ENCODE measurements at regions not wholly inside any gene's neighbourhood (a gene's known extent, or its start where the extent isn't known, plus 50 kb on each side); places are given as distances from the start of the nearest gene placed in this dataset.

DNA sequence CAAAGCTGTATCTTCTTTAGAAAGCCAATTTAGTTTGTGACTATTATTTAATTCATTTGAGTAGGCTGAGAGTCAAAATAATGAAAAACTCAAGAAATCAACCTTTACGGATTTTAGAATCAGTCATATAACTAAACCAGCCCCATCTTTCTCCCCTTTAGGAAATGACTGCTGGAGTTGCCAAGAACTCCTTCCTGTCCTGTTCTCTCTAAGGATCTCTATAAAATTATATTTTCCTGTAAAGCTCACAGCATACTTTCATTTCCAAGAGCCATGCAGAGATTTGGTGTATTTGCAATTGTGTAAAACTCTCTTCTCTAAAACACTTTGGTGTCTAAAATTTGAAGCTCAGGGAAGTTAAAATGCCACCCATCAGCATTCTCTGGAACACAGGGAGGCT is 323.4 kb upstream of the GBE1 start:
- Histone ChIP-seq H3K9me3 (no peaks in the 10 kb centered on the region), H3K27me3 (no peaks in the 10 kb centered on the region), H3K4me1 (peaks cover 0 to 27% (median 8%) of the 10 kb centered on the region in 9 donors), H3K36me3 (no peaks in the 10 kb centered on the region), H3K4me3 (peak overlapping the region in 4 of 10 donors; percentile 5 to 22 (median 14)), H3K27ac (peak overlapping the region in 6 of 10 donors; percentile 6 to 59 (median 34))
- TF ChIP-seq, protein P1, sequence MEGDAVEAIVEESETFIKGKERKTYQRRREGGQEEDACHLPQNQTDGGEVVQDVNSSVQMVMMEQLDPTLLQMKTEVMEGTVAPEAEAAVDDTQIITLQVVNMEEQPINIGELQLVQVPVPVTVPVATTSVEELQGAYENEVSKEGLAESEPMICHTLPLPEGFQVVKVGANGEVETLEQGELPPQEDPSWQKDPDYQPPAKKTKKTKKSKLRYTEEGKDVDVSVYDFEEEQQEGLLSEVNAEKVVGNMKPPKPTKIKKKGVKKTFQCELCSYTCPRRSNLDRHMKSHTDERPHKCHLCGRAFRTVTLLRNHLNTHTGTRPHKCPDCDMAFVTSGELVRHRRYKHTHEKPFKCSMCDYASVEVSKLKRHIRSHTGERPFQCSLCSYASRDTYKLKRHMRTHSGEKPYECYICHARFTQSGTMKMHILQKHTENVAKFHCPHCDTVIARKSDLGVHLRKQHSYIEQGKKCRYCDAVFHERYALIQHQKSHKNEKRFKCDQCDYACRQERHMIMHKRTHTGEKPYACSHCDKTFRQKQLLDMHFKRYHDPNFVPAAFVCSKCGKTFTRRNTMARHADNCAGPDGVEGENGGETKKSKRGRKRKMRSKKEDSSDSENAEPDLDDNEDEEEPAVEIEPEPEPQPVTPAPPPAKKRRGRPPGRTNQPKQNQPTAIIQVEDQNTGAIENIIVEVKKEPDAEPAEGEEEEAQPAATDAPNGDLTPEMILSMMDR (IDR thresholded peaks at IDR 0.05): no peak
- 55% methylated on average over 1 of the region's 1 CpG for WGBS, 2 donors
- no peak for DNase-seq
- no peak for ATAC-seq
- intact Hi-C loops (cut with DNase I): loop anchor here in 1 of 10 donors (10.0 kb wide), 1 partner anchor 320 kb away; the partner anchor contains the start of gene GBE1

DNA sequence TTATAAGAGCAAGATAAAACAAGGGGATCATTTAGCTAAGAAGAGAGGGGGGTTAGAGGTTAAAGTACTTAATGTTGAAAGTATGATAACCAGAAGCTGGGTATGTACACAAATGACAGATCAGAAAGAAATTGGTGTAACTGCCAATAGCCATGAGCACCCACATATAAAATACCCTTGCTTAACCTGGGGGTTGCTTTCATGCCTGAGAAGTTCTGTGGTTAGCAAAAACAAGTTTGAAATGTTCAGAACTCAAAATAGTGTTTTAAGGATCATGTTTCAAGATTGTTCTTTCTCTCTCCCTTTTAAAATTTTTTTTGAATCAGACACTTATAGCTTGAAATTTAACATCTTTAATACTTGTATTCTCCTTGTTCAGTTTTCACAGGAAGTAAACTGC is 321.4 kb upstream of the GBE1 start:
- H3K4me3 ChIP-seq: no peak overlapping the region
- no peak overlapping the region for H3K27ac ChIP-seq
- DNase-seq (no peak), ATAC-seq (no peak)
- H3K4me1 ChIP-seq: peaks cover 0 to 27% (median 8%) of the 10 kb centered on the region in 9 donors
- no peaks in the 10 kb centered on the region for H3K27me3 ChIP-seq
- TF ChIP-seq, protein P1 (IDR thresholded peaks at IDR 0.05): no peak
- no peaks in the 10 kb centered on the region for H3K9me3 ChIP-seq
- intact Hi-C loops (cut with DNase I): loop anchor here in 1 of 10 donors (10.0 kb wide), 1 partner anchor 318 kb away; the partner anchor contains the start of gene GBE1
- no peaks in the 10 kb centered on the region for H3K36me3 ChIP-seq

DNA sequence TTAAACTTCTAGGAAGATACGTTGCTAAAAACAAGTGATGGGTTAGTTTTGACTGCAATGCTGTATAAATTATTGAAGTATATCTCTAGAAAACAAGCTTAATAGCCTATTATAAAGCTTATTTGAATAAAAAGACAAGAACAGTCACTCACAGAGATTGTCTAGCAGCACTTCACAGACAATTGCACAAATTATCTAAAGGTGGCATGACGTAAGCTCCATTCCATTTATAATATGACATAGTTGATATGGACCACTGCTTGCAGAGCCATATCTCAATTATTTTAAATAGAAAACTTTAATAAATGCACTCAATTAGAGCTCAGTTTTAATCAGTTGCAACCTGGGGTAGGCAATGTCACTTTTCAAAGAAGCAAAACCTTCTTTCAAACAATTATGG is 319.9 kb upstream of the GBE1 start:
- Histone ChIP-seq H3K4me1 (peaks cover 0 to 25% (median 8%) of the 10 kb centered on the region in 9 donors), H3K27me3 (no peaks in the 10 kb centered on the region), H3K4me3 (no peak overlapping the region), H3K9me3 (no peaks in the 10 kb centered on the region), H3K27ac (no peak overlapping the region), H3K36me3 (no peaks in the 10 kb centered on the region)
- TF ChIP-seq, protein P1 (IDR thresholded peaks at IDR 0.05): no peak
- WGBS, 2 donors: 79 to 89% methylated on average over 2 of the region's 2 CpGs
- intact Hi-C loops (cut with DNase I): loop anchor here in 1 of 10 donors (10.0 kb wide), 1 partner anchor 317 kb away; the partner anchor contains the start of gene GBE1
- ATAC-seq: no peak
- DNase-seq: no peak

DNA sequence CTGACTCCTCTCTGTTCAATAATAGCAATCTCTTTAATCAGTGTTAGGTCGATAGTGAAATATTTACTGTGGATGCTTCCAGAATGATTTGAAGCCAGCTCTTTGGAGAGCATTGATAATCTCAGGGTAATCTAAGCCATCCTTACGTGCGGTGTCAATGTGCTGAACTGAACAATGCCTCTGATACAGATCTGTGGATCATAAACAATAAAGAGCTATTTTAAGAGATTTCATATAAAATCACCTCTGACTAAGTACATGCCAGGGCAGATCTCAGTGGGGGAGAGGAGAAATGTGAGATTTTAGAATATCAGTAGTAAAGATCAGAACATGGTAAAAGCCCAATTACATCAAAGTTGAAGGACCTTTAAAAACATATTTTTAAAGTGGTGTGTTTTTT is 319.3 kb upstream of the GBE1 start:
- Histone ChIP-seq H3K36me3 (no peaks in the 10 kb centered on the region), H3K27ac (no peak overlapping the region), H3K4me1 (peaks cover 0 to 20% (median 8%) of the 10 kb centered on the region in 9 donors), H3K4me3 (no peak overlapping the region), H3K27me3 (no peaks in the 10 kb centered on the region), H3K9me3 (no peaks in the 10 kb centered on the region)
- DNase-seq: no peak
- no peak for ATAC-seq
- WGBS, 2 donors: 54 to 58% methylated on average over 3 of the region's 3 CpGs
- intact Hi-C loops (cut with DNase I): loop anchor here in 1 of 10 donors (10.0 kb wide), 1 partner anchor 316 kb away; the partner anchor contains the start of gene GBE1
- TF ChIP-seq, protein P1 (IDR thresholded peaks at IDR 0.05): no peak

Measured in heart right ventricle (tissue), 16 donors.